ENCODE measurements at regions not wholly inside any gene's neighbourhood (a gene's known extent, or its start where the extent isn't known, plus 50 kb on each side); places are given as distances from the start of the nearest gene placed in this dataset.

- TF ChIP-seq CTCF (IDR thresholded peaks at IDR 0.05) (no peak), EP300 (IDR thresholded peaks at IDR 0.05) (no peak)
Measured at GRCh38 chr5:4113905-4114304, 518.3 kb downstream of the IRX1 start.

Measured in ovary (tissue), 3 donors.